HL-60 (cell line): ENCODE measurements at regions not wholly inside any gene's neighbourhood (a gene's known extent, or its start where the extent isn't known, plus 50 kb on each side); places are given as distances from the start of the nearest gene placed in this dataset.
"Not testable (repeated sequence)": the region's sequence is repeated elsewhere in the genome, so short reads cannot be mapped to it uniquely, and the experiment has no call there.

Experiments
- DNase-seq, 2 experiments: peaks; one replicate each; pipeline ENCODE4 v3.0.0-alpha.2; 2010 to 2020; ENCODE audit warnings: low read depth in 1 of 2, low spot score in 1 of 2
- H3K27ac ChIP-seq: fragments of 250-450 bp; sonication (Bioruptor Pico); replicated peaks from 2 replicates; pipeline ENCODE4 v1.5.1; 2020; ENCODE audit warnings: mild to moderate bottlenecking, moderate library complexity
- H3K27me3 ChIP-seq: fragments of 250-450 bp; sonication (Bioruptor Pico); 2 replicates; pipeline ENCODE4 v1.5.1; 2021; ENCODE audit warnings: mild to moderate bottlenecking, moderate library complexity; ENCODE audit not compliant: insufficient read depth, poor library complexity, severe bottlenecking
- H3K4me3 ChIP-seq: replicated peaks from 2 replicates; pipeline ENCODE4 v1.5.1; 2011; ENCODE audit warnings: mild to moderate bottlenecking, control low read depth, low read length; ENCODE audit not compliant: insufficient read depth
- CTCF ChIP-seq: IDR thresholded peaks from one replicate; pipeline ENCODE4 v1.5.1; 2011; ENCODE audit warnings: low read length, control low read depth, inconsistent platforms; ENCODE audit not compliant: insufficient read depth
- GABPA ChIP-seq: IDR thresholded peaks from 2 replicates; pipeline ENCODE4 v1.6.1; 2012; ENCODE audit warnings: low read depth
- POLR2AphosphoS5 ChIP-seq: IDR thresholded peaks from 2 replicates; pipeline ENCODE4 v1.6.1; 2012; ENCODE audit warnings: low read depth
- REST ChIP-seq: IDR thresholded peaks from 2 replicates; pipeline ENCODE4 v1.6.1; 2012; ENCODE audit warnings: low read depth; ENCODE audit not compliant: insufficient replicate concordance
- SPI1 ChIP-seq: IDR thresholded peaks from 2 replicates; pipeline ENCODE4 v1.6.1; 2012; ENCODE audit warnings: low read depth, mild to moderate bottlenecking, borderline replicate concordance

- H3K27ac ChIP-seq, result 0 out of 2 replicates have a peak overlapping the region, but pooled peaks have one; percentile 1
- peak in 1 of 2 experiments; percentile 48 for DNase-seq
- no peak for TF ChIP-seq GABPA
- no peak for TF ChIP-seq POLR2AphosphoS5
- TF ChIP-seq CTCF, result peak; percentile 3
- no peak for TF ChIP-seq SPI1
These were observed 82.2 kb upstream of the NAMPT start for GRCh38 chr7:106367018-106367420.

GRCh38 chr7:106365252-106366005, 80.6 kb upstream of the NAMPT start:
- H3K27ac ChIP-seq, result peak overlapping the region; percentile 59
- TF ChIP-seq POLR2AphosphoS5 (0 out of 2 replicates have a peak, but pooled peaks have one; percentile 26), GABPA (no peak)
- H3K4me3 ChIP-seq, result no peak overlapping the region
- peak; percentile 63 to 84 for DNase-seq
- no peaks in the 10 kb centered on the region for H3K27me3 ChIP-seq

More at GRCh38 chr7:106367018-106367420, 82.2 kb upstream of the NAMPT start:
- no peaks in the 10 kb centered on the region for H3K27me3 ChIP-seq
- no peak overlapping the region for H3K4me3 ChIP-seq

- not testable (repeated sequence) for H3K27ac ChIP-seq, DNase-seq, H3K4me3 ChIP-seq, H3K27me3 ChIP-seq
- peak; percentile 44; the same call in 1 of the 2 replicates for TF ChIP-seq SPI1
These were observed 77.7 kb upstream of the NAMPT start for GRCh38 chr7:106362507-106362906.

- DNase-seq, result no peak
- Histone ChIP-seq H3K4me3 (no peak overlapping the region), H3K27me3 (no peaks in the 10 kb centered on the region), H3K27ac (peak overlapping the region; percentile 10)
- no peak for TF ChIP-seq SPI1
- TF ChIP-seq CTCF, result no peak
These were observed 73.4 kb upstream of the NAMPT start for GRCh38 chr7:106358103-106358663.

GRCh38 chr7:106357675-106358074, 72.9 kb upstream of the NAMPT start:
- peak in 1 of 2 experiments; percentile 7 for DNase-seq
- TF ChIP-seq REST (no peak), CTCF (no peak), SPI1 (no peak), GABPA (no peak), POLR2AphosphoS5 (no peak)
- H3K27ac ChIP-seq, result peak overlapping the region; percentile 10
- no peak overlapping the region for H3K4me3 ChIP-seq
- no peaks in the 10 kb centered on the region for H3K27me3 ChIP-seq
